ENCODE measurements at regions not wholly inside any gene's neighbourhood (a gene's known extent, or its start where the extent isn't known, plus 50 kb on each side); places are given as distances from the start of the nearest gene placed in this dataset.

GRCh38 chr11:45432910-45433309 lies 146.8 kb upstream of the SYT13 start:
- no peaks in the 10 kb centered on the region for H3K36me3 Mint-ChIP-seq (ENCODE audit: low read depth)
- H3K4me1 Mint-ChIP-seq (ENCODE audit: low read depth) = no peaks in the 10 kb centered on the region
- no peak overlapping the region for H3K27ac Mint-ChIP-seq
- H3K4me3 Mint-ChIP-seq = no peak overlapping the region
- peaks cover 11% of the 10 kb centered on the region for H3K27me3 Mint-ChIP-seq
- no peaks in the 10 kb centered on the region for H3K9me3 Mint-ChIP-seq

- H3K27me3 Mint-ChIP-seq = peaks cover 11% of the 10 kb centered on the region
- H3K36me3 Mint-ChIP-seq (ENCODE audit: low read depth) = no peaks in the 10 kb centered on the region
- H3K4me3 Mint-ChIP-seq = no peak overlapping the region
- H3K27ac Mint-ChIP-seq = no peak overlapping the region
- no peaks in the 10 kb centered on the region for H3K9me3 Mint-ChIP-seq
- no peaks in the 10 kb centered on the region for H3K4me1 Mint-ChIP-seq (ENCODE audit: low read depth)
These were observed 146.0 kb upstream of the SYT13 start for GRCh38 chr11:45432100-45432499.

- Mint-ChIP-seq H3K4me3 (no peak overlapping the region), H3K36me3 (ENCODE audit: low read depth) (no peaks in the 10 kb centered on the region), H3K9me3 (no peaks in the 10 kb centered on the region)
These were observed 145.2 kb upstream of the SYT13 start for GRCh38 chr11:45431046-45432018.

GRCh38 chr11:45430361-45430760 lies 144.2 kb upstream of the SYT13 start:
- Mint-ChIP-seq H3K4me1 (ENCODE audit: low read depth) (no peaks in the 10 kb centered on the region), H3K27me3 (peaks cover 11% of the 10 kb centered on the region), H3K9me3 (no peaks in the 10 kb centered on the region), H3K36me3 (ENCODE audit: low read depth) (no peaks in the 10 kb centered on the region), H3K27ac (no peak overlapping the region), H3K4me3 (no peak overlapping the region)

More at GRCh38 chr11:45431046-45432018, 145.2 kb upstream of the SYT13 start:
- Mint-ChIP-seq H3K27ac (no peak overlapping the region), H3K4me1 (ENCODE audit: low read depth) (no peaks in the 10 kb centered on the region), H3K27me3 (peaks cover 11% of the 10 kb centered on the region)

GRCh38 chr11:45429719-45430118 lies 143.6 kb upstream of the SYT13 start:
- Mint-ChIP-seq H3K36me3 (ENCODE audit: low read depth) (no peaks in the 10 kb centered on the region), H3K4me1 (ENCODE audit: low read depth) (no peaks in the 10 kb centered on the region), H3K4me3 (no peak overlapping the region), H3K9me3 (no peaks in the 10 kb centered on the region), H3K27ac (no peak overlapping the region), H3K27me3 (peaks cover 11% of the 10 kb centered on the region)

GRCh38 chr11:45428541-45429230 lies 142.5 kb upstream of the SYT13 start:
- no peaks in the 10 kb centered on the region for H3K4me1 Mint-ChIP-seq (ENCODE audit: low read depth)
- no peaks in the 10 kb centered on the region for H3K9me3 Mint-ChIP-seq
- peaks cover 18% of the 10 kb centered on the region for H3K27me3 Mint-ChIP-seq
- no peak overlapping the region for H3K27ac Mint-ChIP-seq
- H3K4me3 Mint-ChIP-seq = no peak overlapping the region
- no peaks in the 10 kb centered on the region for H3K36me3 Mint-ChIP-seq (ENCODE audit: low read depth)

GRCh38 chr11:45428116-45428515 lies 142.0 kb upstream of the SYT13 start:
- no peaks in the 10 kb centered on the region for H3K9me3 Mint-ChIP-seq
- no peak overlapping the region for H3K27ac Mint-ChIP-seq
- no peak overlapping the region for H3K4me3 Mint-ChIP-seq
- H3K27me3 Mint-ChIP-seq = peaks cover 21% of the 10 kb centered on the region
- H3K36me3 Mint-ChIP-seq (ENCODE audit: low read depth) = no peaks in the 10 kb centered on the region
- no peaks in the 10 kb centered on the region for H3K4me1 Mint-ChIP-seq (ENCODE audit: low read depth)

GRCh38 chr11:45424411-45425180 lies 138.5 kb upstream of the SYT13 start:
- H3K9me3 Mint-ChIP-seq = no peaks in the 10 kb centered on the region
- no peaks in the 10 kb centered on the region for H3K4me1 Mint-ChIP-seq (ENCODE audit: low read depth)
- H3K27ac Mint-ChIP-seq = no peak overlapping the region
- H3K27me3 Mint-ChIP-seq = peaks cover 23% of the 10 kb centered on the region
- H3K36me3 Mint-ChIP-seq (ENCODE audit: low read depth) = no peaks in the 10 kb centered on the region
- no peak overlapping the region for H3K4me3 Mint-ChIP-seq

- no peak overlapping the region for H3K4me3 Mint-ChIP-seq
- no peaks in the 10 kb centered on the region for H3K4me1 Mint-ChIP-seq (ENCODE audit: low read depth)
- H3K27me3 Mint-ChIP-seq = peaks cover 20% of the 10 kb centered on the region
- no peaks in the 10 kb centered on the region for H3K36me3 Mint-ChIP-seq (ENCODE audit: low read depth)
- no peak overlapping the region for H3K27ac Mint-ChIP-seq
- H3K9me3 Mint-ChIP-seq = no peaks in the 10 kb centered on the region
These were observed 137.5 kb upstream of the SYT13 start for GRCh38 chr11:45423475-45424120.

- Mint-ChIP-seq H3K27me3 (peaks cover 25% of the 10 kb centered on the region), H3K4me1 (ENCODE audit: low read depth) (no peaks in the 10 kb centered on the region), H3K36me3 (ENCODE audit: low read depth) (no peaks in the 10 kb centered on the region), H3K27ac (no peak overlapping the region), H3K4me3 (no peak overlapping the region), H3K9me3 (no peaks in the 10 kb centered on the region)
These were observed 136.9 kb upstream of the SYT13 start for GRCh38 chr11:45423036-45423435.

- H3K27me3 Mint-ChIP-seq = peaks cover 41% of the 10 kb centered on the region
- H3K9me3 Mint-ChIP-seq = no peaks in the 10 kb centered on the region
- H3K36me3 Mint-ChIP-seq (ENCODE audit: low read depth) = no peaks in the 10 kb centered on the region
- no peaks in the 10 kb centered on the region for H3K4me1 Mint-ChIP-seq (ENCODE audit: low read depth)
- no peak overlapping the region for H3K4me3 Mint-ChIP-seq
- no peak overlapping the region for H3K27ac Mint-ChIP-seq
These were observed 127.9 kb upstream of the SYT13 start for GRCh38 chr11:45414088-45414487.

GRCh38 chr11:45413156-45413858 lies 127.2 kb upstream of the SYT13 start:
- no peaks in the 10 kb centered on the region for H3K36me3 Mint-ChIP-seq (ENCODE audit: low read depth)
- no peaks in the 10 kb centered on the region for H3K4me1 Mint-ChIP-seq (ENCODE audit: low read depth)
- H3K4me3 Mint-ChIP-seq = no peak overlapping the region
- H3K9me3 Mint-ChIP-seq = no peaks in the 10 kb centered on the region
- H3K27me3 Mint-ChIP-seq = peaks cover 35% of the 10 kb centered on the region
- H3K27ac Mint-ChIP-seq = no peak overlapping the region

GRCh38 chr11:45412521-45412920 lies 126.4 kb upstream of the SYT13 start:
- H3K27ac Mint-ChIP-seq = no peak overlapping the region
- no peaks in the 10 kb centered on the region for H3K9me3 Mint-ChIP-seq
- no peaks in the 10 kb centered on the region for H3K36me3 Mint-ChIP-seq (ENCODE audit: low read depth)
- H3K27me3 Mint-ChIP-seq = peaks cover 38% of the 10 kb centered on the region
- no peaks in the 10 kb centered on the region for H3K4me1 Mint-ChIP-seq (ENCODE audit: low read depth)
- H3K4me3 Mint-ChIP-seq = no peak overlapping the region

GRCh38 chr11:45412051-45412471 lies 125.9 kb upstream of the SYT13 start:
- H3K4me1 Mint-ChIP-seq (ENCODE audit: low read depth) = no peaks in the 10 kb centered on the region
- H3K27ac Mint-ChIP-seq = no peak overlapping the region
- H3K27me3 Mint-ChIP-seq = peaks cover 38% of the 10 kb centered on the region
- H3K36me3 Mint-ChIP-seq (ENCODE audit: low read depth) = no peaks in the 10 kb centered on the region
- H3K4me3 Mint-ChIP-seq = no peak overlapping the region
- H3K9me3 Mint-ChIP-seq = no peaks in the 10 kb centered on the region

Data from stimulated activated naive CD8-positive, alpha-beta T cell treated with anti-CD3 and anti-CD28 coated beads, Interleukin-15, Interleukin-2, amounts not matched to agents 100 ng/mL and 50 ng/mL, for 24 hours (primary cell).